ENCODE measurements at regions not wholly inside any gene's neighbourhood (a gene's known extent, or its start where the extent isn't known, plus 50 kb on each side); places are given as distances from the start of the nearest gene placed in this dataset.

DNA sequence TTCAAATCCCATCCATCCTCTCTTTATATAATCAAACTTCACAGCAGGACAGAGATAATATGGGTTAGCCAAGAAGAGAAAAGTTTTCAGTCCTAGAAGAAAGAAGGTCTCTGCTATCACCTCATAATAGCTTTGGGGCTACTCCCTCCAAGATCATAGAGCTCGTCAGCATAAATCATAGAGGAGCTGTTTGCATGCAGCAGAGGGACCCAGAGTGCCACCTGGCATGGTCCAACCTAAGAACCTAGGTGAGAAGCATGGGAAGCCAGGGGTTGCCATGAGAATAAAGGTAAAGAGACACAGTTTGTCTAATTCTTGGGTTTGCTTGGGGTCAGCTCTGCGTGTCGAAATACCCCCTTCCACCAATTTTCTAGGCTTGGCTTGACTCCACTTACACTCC lies 87.1 kb upstream of the CYP1B1 start:
- 70 to 89% (median 80%) methylated on average over 3 of the region's 3 CpGs for WGBS, 5 donors
- H3K9me3 ChIP-seq, result no peaks in the 10 kb centered on the region
- H3K27ac ChIP-seq, result no peak overlapping the region
- H3K4me3 ChIP-seq, result no peak overlapping the region
- intact Hi-C loops (cut with DNase I; ENCODE audit: low total_unique reads), result no loop called here
- H3K36me3 ChIP-seq, result no peaks in the 10 kb centered on the region
- no peak for DNase-seq
- TF ChIP-seq CTCF (IDR thresholded peaks at IDR 0.05) (no peak), EP300 (IDR thresholded peaks at IDR 0.05) (no peak), POLR2A (IDR thresholded peaks at IDR 0.05) (no peak), POLR2AphosphoS5 (IDR thresholded peaks at IDR 0.05) (no peak)
- no peaks in the 10 kb centered on the region for H3K27me3 ChIP-seq
- peaks cover 0 to 20% (median 8%) of the 10 kb centered on the region in 4 donors for H3K4me1 ChIP-seq

DNA sequence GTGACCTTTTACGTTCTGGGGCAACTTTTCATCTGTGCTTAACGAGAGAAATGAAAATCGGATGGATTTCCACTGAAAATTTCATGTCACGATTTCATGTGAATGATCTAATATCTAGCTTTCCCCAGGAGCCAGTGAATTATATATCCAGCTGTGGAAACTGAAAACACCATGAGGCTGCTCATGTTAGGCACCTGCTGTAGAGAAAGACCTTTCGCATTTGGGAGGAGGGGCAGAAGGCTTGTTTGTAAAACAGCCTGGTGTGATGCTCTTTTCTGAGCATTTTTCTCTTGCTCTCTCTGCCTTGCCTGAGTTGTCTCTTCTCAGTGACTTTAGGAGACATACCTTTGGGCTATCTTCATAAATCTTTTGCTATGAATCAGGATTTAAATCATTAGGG lies 84.6 kb upstream of the CYP1B1 start:
- Histone ChIP-seq H3K27ac (peak overlapping the region in 2 of 5 donors; percentile 58 to 67), H3K9me3 (no peaks in the 10 kb centered on the region), H3K36me3 (no peaks in the 10 kb centered on the region), H3K27me3 (no peaks in the 10 kb centered on the region), H3K4me1 (peaks cover 0 to 20% (median 8%) of the 10 kb centered on the region in 4 donors), H3K4me3 (no peak overlapping the region)
- WGBS, 5 donors, result 89 to 95% (median 92%) methylated on average over 5 of the region's 5 CpGs
- TF ChIP-seq CTCF (IDR thresholded peaks at IDR 0.05) (no peak), POLR2AphosphoS5 (IDR thresholded peaks at IDR 0.05) (no peak), POLR2A (IDR thresholded peaks at IDR 0.05) (no peak), EP300 (IDR thresholded peaks at IDR 0.05) (no peak)
- no peak for DNase-seq
- intact Hi-C loops (cut with DNase I; ENCODE audit: low total_unique reads), result no loop called here

- 19 to 50% (median 38%) methylated on average over 3 of the region's 3 CpGs for whole genome bisulfite sequencing, 5 donors
- peak in 1 of 2 donors; percentile 29 for DNase-seq
- H3K4me3 ChIP-seq, result no peak overlapping the region
- H3K4me1 ChIP-seq, result peaks cover 0 to 20% (median 8%) of the 10 kb centered on the region in 4 donors
- no peaks in the 10 kb centered on the region for H3K27me3 ChIP-seq
- TF ChIP-seq POLR2AphosphoS5 (IDR thresholded peaks at IDR 0.05) (peak in 1 of 3 donors; percentile 3), CTCF (IDR thresholded peaks at IDR 0.05) (no peak)
- H3K27ac ChIP-seq, result peak overlapping the region in 4 of 5 donors; percentile 27 to 67 (median 52)
- H3K9me3 ChIP-seq, result no peaks in the 10 kb centered on the region
- no peaks in the 10 kb centered on the region for H3K36me3 ChIP-seq
- intact Hi-C loops (cut with DNase I; ENCODE audit: low total_unique reads), result no loop called here
Measured at GRCh38 chr2:38159597-38159996, 83.6 kb upstream of the CYP1B1 start.

DNA sequence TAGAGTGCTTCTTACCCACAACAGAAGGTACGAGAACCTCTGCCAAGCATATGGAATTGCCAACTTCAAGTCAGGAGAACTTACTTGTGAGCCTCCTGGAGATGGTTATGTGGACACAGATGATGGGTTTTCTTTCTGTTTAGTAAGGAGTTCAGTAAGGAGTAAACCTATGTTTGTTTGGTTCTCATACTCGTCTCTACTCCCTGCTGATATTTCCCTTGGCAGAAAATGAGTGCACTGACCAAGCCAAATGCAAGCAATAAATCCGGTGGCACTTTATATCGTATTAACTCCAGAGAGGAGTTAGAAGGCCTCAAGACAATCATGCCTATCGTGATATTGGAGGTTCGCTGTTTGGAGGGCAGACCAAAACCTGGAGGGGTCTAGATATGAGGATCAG lies 83.2 kb upstream of the CYP1B1 start:
- Histone ChIP-seq H3K9me3 (no peaks in the 10 kb centered on the region), H3K4me3 (no peak overlapping the region), H3K27ac (peak overlapping the region in 4 of 5 donors; percentile 27 to 67 (median 52)), H3K27me3 (no peaks in the 10 kb centered on the region), H3K36me3 (no peaks in the 10 kb centered on the region), H3K4me1 (peaks cover 0 to 20% (median 8%) of the 10 kb centered on the region in 4 donors)
- TF ChIP-seq POLR2AphosphoS5 (IDR thresholded peaks at IDR 0.05) (no peak), EP300 (IDR thresholded peaks at IDR 0.05) (no peak), POLR2A (IDR thresholded peaks at IDR 0.05) (no peak), CTCF (IDR thresholded peaks at IDR 0.05) (no peak)
- intact Hi-C loops (cut with DNase I; ENCODE audit: low total_unique reads), result no loop called here
- DNase-seq, result no peak
- WGBS, 5 donors, result 60 to 71% (median 63%) methylated on average over 6 of the region's 6 CpGs
